GM10248 (cell line): ENCODE measurements at regions not wholly inside any gene's neighbourhood (a gene's known extent, or its start where the extent isn't known, plus 50 kb on each side); places are given as distances from the start of the nearest gene placed in this dataset.
A peak's percentile ranks its signal among the peaks of the same experiment; 100 is the strongest.
"Not testable (repeated sequence)": the region's sequence is repeated elsewhere in the genome, so short reads cannot be mapped to it uniquely, and the experiment has no call there.

Experiments
- CTCF ChIA-PET: fragments of 300-600 bp; sonication (Branson Sonifier 250); formaldehyde crosslinking; extraction: SDS; loops from one replicate; lab custom pipeline; 2021; ENCODE audit warnings: antibody characterized with exemption; lab: Yijun Ruan, JAX
- POLR2A ChIA-PET: fragments of 350-650 bp; sonication (Branson Sonifier 250); formaldehyde crosslinking; extraction: SDS; loops from one replicate; lab custom pipeline; 2020; ENCODE audit warnings: antibody characterized with exemption; lab: Yijun Ruan, JAX
- DNase-seq: peaks from one replicate; pipeline ENCODE4 v3.0.0; 2012; ENCODE audit errors: extremely low spot score
- TF ChIP-seq, protein P1 (sequence below): IDR thresholded peaks from 2 replicates; pipeline ENCODE4 v1.5.1; 2012; ENCODE audit warnings: mild to moderate bottlenecking, low read depth; ENCODE audit errors: extremely low read depth, missing control alignments, control extremely low read depth

DNA sequence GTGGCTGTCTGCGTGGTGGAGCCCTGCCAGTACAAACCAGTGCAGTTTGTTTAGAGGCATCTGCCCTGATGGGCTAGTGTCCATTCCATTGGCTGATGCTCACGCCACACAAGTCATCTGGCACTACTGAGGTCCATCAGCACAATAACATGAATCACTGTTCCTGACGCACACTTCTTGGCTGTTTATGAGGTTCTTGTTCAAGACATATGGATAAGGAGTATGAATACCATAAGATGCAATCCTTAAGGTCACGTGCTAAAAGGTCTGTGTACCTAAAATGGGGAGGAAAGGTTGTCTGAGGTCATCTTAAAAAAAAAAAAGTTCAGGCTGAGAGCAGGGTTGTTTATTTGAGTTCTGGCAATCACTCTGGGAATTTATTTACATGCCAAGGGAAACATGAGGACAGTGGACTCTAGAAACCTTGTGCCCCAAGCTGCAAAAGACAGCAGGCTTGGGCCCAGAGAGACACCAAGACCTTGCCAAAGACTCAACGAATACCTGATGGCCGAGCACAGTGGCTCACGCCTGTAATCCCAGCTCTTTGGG is 54.1 kb upstream of the SHLD1 start:
- POLR2A ChIA-PET, result no interaction called here
- CTCF ChIA-PET, result interaction anchor here (0.8 kb wide), 1 partner anchor 167 kb away, joined by 3 read pairs; no protein-coding TSS in a partner anchor
- TF ChIP-seq, protein P1, sequence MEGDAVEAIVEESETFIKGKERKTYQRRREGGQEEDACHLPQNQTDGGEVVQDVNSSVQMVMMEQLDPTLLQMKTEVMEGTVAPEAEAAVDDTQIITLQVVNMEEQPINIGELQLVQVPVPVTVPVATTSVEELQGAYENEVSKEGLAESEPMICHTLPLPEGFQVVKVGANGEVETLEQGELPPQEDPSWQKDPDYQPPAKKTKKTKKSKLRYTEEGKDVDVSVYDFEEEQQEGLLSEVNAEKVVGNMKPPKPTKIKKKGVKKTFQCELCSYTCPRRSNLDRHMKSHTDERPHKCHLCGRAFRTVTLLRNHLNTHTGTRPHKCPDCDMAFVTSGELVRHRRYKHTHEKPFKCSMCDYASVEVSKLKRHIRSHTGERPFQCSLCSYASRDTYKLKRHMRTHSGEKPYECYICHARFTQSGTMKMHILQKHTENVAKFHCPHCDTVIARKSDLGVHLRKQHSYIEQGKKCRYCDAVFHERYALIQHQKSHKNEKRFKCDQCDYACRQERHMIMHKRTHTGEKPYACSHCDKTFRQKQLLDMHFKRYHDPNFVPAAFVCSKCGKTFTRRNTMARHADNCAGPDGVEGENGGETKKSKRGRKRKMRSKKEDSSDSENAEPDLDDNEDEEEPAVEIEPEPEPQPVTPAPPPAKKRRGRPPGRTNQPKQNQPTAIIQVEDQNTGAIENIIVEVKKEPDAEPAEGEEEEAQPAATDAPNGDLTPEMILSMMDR, result no peak
- DNase-seq, result no peak

DNA sequence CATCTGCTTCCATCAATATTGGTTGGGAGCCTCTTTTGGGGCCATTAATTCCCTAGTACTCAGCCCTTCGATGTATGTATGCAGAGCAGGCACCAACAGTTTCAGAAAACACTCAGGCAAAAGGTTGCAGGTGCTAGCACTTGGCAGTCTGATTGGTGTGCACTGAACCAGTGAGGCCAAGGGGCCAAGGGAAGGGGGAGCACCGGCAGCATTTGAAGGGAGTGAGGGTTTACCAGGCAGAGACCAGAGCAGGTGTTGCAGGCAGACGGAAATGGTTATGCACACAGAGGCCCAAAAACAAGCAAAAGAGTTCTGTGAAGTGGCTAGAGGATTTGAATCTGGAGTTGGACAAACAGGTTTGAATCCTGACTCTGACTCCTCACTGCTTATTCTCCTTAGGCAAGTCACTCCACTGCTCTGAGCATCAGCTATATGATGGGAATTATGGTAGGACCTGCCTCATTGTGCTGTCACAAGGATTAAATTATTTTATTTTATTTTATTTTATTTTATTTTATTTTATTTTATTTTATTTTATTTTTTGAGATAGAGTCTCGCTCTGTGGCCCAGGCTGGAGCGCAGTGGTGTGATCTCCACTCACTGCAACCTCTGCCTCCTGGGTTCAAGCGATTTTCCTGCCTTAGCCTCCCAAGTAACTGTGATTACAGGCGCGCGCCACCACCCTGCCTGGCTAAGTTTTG is 58.1 kb upstream of the SHLD1 start:
- CTCF ChIA-PET, result interaction anchor here (1.1 kb wide), 2 partner anchors 33 to 111 kb away, joined by 3 to 4 read pairs; no protein-coding TSS in a partner anchor
- DNase-seq, result peak; percentile 78
- POLR2A ChIA-PET, result interaction anchor here (0.7 kb wide), 1 partner anchor 36 kb away, joined by 3 read pairs; no protein-coding TSS in a partner anchor
- TF ChIP-seq, protein P1, result no peak

DNA sequence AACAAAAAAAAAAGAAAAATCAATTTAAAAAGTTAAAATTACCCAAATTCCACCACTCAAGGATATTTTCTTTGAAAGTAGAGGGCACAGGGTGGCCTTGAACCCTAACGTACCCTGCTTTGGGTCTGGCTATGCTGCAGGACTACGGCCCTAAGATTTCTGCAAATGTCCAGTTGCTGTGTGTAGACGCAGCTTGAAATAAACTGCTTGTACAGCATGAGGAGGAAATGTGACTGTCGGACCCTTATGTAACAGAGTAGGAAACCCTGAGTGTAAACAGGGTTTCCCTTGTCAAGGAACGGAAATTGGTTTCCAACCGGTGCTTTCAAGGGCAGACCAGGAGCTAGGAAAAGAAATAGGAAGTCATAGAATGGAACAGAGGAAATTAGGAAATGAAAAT is 60.7 kb upstream of the SHLD1 start:
- TF ChIP-seq, protein P1, result no peak
- ChIA-PET POLR2A (no interaction called here), CTCF (interaction anchor here (1.3 to 1.5 kb wide), 3 partner anchors 8 to 132 kb away, joined by 3 to 4 read pairs (median 3); no protein-coding TSS in a partner anchor)
- DNase-seq, result no peak

DNA sequence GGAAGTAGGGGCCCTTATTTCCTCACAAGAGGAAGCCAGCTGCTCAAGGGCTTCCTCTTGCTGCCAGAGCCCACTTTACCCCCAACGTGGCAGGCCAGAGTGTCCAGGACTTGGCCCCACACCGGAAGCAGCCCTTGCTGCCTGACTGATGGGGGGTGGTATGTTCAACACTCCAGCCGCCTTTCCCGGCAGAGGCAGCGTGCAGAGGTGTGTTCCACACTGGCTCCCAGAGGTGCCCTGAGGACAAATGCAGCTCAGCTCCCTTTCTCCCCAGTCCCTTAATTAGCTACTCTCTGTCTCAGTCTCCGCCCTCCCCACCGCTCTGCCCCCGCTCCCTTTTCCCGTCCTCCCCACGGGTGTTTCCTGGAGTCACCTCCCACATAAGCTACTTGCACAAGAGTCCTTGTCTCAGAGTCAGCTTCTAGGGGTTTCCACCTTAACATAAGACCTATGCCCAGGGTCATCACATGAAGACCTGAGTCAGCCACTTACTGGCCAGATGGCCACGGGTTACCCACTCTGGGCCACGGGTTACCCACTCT is 61.7 kb upstream of the SHLD1 start:
- ChIA-PET CTCF (no interaction called here), POLR2A (no interaction called here)
- DNase-seq, result no peak
- TF ChIP-seq, protein P1, result no peak

DNA sequence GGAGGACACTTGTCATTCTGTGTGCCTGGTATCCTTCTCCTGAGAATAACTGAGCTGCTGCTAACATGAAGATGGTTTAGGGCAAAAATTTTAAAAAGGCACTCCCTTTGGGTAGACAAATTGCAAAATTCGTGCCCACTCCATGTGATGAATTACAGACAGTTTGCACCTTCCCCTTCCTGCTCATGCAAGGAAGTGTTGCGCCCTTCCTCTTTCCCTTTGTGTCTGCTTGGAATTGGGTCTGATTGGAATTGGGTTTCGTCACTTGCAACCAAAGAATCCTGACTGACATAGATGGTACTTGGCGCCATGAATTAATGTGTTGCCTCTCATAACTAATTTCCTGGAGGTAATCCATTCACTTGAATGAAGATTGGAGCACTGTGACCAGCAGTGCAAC is 62.3 kb upstream of the SHLD1 start:
- POLR2A ChIA-PET, result no interaction called here
- no peak for DNase-seq
- CTCF ChIA-PET, result no interaction called here

DNA sequence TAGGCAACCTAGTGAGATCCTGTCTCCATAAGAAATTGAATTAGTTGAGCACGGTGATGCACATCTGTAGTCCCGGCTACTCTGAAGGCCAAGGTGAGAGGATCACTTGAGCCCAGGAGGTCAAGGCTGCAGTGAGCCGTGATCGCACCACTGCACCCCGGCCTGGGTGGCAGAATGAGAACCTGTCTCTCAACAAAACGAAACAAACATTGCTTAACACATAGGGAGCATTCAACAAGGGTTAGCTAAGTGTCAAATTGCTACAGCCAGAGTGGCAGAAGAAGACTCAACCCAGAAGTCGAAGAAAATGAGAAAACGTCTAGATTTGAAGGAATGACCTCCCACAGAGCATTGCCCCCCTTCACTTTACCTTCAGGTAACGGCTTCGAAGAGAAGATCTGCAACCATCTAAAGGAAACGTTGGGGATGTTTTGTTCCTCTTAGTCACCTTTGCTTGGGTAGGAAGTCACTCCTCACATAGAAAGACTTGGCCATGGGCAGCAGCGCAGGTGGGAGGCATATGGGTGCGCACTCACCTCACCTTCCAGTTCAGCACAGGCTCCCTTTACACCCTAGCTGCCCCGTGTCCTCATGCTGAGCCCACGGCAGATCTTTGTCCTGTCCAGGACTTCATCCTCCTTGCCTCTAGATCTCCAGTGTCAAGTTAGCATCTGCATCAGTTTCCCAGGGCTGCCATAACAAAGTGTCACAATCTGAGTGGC is 63.7 kb upstream of the SHLD1 start:
- POLR2A ChIA-PET, result no interaction called here
- TF ChIP-seq, protein P1, result no peak
- CTCF ChIA-PET, result interaction anchor here (0.9 kb wide), 1 partner anchor 39 kb away, joined by 3 read pairs; no protein-coding TSS in a partner anchor
- DNase-seq, result no peak

More for the DNA sequence above, 62.3 kb upstream of the SHLD1 start:
- TF ChIP-seq, protein P1, result no peak

DNA sequence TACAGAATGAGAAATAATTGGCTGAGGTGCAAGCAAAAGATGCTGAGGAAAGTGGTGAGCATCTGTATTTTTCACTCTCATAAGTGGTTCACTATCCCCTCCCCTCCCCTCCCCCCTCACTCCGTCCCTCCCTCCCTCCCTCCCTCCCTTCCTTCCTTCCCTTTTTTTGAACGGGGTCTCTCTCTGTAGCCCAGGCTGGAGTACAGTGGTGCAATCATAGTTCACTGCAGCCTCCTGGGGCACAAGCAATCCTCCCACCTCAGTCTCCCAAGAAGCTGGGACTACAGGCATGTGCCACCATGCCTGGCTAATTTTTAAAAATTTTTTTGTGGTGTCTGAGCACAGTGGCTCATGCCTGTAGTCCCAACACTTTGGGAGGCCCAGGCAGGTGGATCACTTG is 67.6 kb upstream of the SHLD1 start:
- POLR2A ChIA-PET, DNase-seq: not testable (repeated sequence)
- CTCF ChIA-PET, result interaction anchor here (1.2 kb wide), 1 partner anchor 11 kb away, joined by 3 read pairs; no protein-coding TSS in a partner anchor
